ENCODE measurements at regions not wholly inside any gene's neighbourhood (a gene's known extent, or its start where the extent isn't known, plus 50 kb on each side); places are given as distances from the start of the nearest gene placed in this dataset.
"Not testable (repeated sequence)": the region's sequence is repeated elsewhere in the genome, so short reads cannot be mapped to it uniquely, and the experiment has no call there.

GRCh38 chr12:11446372-11446771 is 51.0 kb upstream of the PRB2 start:
- DNase-seq (ENCODE audit: low spot score) = no peak

GRCh38 chr12:11457996-11458645 is 62.8 kb upstream of the PRB2 start:
- DNase-seq (ENCODE audit: low spot score) = no peak

DNA sequence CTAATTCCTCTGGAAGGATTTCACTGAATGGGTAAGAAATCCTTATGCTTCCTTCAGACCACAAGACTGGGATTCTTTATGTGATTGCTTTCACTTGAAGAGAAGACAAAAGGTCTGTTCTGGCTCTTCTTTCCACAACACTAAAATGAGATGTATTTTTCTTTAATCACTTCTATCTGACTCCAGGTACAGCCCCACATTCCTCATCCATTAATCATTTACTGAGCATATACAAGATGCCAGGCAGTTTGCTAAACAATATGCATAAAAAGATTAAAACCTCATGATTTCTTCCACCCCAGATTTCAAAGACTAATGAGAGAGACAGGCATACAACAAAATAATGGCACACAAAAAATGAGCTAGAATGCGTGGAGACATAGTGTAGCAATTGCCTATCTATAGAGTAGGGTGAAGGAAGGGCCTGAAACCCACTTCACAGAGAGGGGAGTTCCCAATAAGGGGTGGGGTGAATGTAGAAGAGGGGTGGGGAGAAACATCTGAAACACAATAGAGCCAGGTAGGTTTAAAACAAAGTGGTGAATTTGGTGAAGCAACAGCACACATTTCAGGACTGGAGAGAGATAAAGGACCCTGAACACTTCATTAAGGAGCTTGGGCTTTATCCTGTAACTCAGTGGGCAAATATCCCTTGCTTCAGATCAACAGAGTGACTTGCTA is 65.1 kb upstream of the PRB2 start:
- DNase-seq (ENCODE audit: low spot score) = no peak

- no peak for DNase-seq (ENCODE audit: low spot score)
These were observed 66.1 kb upstream of the PRB2 start for GRCh38 chr12:11461433-11461832.

- no peak for DNase-seq (ENCODE audit: low spot score)
These were observed 81.7 kb upstream of the PRB2 start for GRCh38 chr12:11477110-11477509.

DNA sequence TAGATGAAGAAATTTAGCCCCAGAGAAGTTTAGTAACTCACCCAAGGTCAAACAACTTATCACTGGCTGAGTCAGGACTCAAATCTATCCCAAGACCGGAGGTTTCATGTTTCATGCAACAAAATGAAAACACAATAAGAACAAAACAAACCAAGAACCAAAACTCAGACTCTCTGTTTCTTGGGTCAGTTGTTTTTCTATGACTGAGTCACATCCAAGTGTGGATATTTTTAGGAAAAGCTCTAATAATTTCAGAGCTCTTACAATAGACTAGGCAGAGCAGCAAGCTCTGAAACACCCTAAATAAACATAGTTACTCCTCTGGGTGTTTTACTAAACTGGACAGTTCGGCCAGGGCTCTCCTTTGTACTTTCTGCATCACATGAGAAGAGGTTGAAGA is 87.6 kb upstream of the PRB2 start:
- DNase-seq (ENCODE audit: low spot score) = no peak

DNA sequence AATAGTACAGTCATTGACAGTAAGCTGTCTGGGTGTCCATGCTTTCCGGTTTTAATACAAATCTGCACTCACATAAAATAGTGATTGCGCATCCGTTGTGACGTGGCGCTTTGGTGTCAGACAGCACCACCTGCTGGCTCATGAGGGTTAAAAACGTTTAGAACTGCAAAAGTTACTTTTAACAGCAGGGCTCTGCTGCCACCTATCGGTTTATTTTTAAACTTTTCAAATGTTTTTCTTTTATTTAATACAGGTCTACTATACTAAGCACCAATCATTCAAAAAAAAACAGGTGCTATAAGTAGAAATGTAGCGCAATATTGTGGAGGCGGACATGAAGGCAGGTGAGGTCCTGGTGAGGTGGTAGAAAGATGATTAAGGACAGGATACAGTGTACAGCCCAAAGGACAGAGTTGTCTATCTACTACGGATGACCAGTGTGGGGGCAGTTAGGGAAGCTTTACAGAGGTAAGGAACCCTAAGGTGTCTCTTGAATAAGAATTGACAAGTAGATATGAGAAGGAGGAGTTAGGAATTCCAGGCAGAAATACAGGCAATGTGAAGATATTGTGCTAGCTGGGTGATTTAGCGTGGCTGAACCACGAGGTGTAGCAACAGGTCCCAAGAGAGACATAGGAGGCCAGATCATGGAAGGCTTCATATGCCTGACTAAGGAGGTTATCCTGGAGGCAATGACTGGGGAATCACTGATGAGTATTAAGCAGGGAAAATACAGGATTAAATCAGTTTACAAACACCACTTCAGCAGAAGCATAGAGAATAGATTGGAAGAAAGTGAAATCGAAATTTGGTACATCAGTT is 91.5 kb upstream of the PRB2 start:
- peak; percentile 88 for DNase-seq (ENCODE audit: low spot score)

DNA sequence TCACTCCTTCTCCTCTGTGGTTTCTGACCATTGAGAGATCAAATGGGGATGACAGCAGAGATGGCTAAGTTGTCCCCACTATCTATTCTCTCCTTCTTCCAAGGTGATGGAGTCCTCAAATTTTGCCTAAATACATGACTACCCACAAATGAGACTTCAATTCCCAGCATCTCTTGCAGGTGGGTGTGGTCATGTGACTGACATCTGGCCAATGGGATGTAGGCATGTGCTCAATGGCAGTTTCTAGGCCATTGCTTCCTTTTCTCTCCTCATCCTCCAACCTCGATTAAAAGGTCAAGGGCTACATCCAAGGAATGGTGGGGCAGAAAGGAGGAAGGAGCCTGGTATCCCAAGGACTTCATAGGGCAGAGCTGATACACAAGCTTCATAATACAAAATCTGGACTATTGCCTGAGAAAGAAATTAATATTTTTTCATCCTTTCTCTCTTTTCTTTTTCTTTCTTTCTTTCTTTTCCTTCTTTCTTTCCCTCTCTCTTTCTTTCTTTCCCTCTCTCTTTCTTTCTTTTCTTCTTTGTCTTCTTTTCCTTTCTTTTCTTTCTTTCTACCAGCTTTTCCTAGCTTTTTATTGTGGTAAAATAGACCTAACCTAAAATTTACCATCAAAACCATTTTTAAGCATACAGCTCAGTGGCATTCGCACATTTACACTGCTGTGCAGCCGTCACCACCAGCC is 100.9 kb upstream of the PRB2 start:
- DNase-seq (ENCODE audit: low spot score) = no peak

DNA sequence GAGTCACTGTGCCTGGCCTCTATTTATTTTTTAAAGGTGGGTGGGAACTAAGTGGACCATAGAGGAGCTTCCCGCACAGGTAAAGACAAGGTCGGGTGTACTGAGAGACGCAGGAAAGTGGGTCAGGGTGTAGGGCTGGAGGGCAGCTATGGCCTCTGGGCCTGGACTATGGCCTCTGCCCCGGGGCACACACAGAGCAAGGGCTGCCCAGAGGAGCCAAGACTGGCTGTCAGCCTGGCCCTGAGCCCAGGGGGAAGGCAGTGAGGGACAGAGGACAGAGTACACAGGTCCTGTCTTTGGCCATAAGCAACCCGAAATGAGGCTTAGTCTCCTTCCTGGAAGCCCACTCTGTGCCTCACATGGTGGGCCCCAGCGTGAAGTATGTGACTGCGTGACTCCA is 102.1 kb upstream of the PRB2 start:
- no peak for DNase-seq (ENCODE audit: low spot score)

- DNase-seq (ENCODE audit: low spot score) = no peak
These were observed 102.6 kb upstream of the PRB2 start for GRCh38 chr12:11497995-11498394.

DNA sequence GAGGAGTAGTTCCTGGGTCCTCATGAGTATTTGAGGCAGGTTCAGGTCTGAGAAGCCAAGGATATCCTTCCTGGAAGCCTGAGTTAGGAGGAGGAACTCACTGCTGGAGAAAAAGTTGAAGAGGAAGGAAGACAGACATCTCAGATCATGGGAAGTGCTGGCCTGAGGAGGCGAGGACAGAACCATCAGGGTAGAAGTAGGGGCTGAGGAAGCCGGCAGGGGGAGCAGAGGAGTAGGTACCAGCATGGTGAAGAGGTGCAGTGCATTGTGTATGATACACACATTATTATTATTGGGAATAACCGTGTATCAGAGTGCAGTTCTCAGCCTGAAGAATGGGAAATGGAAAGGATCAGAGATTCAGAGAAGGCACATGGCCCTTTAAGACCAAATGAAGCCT is 103.2 kb upstream of the PRB2 start:
- DNase-seq (ENCODE audit: low spot score) = not testable (repeated sequence)

DNA sequence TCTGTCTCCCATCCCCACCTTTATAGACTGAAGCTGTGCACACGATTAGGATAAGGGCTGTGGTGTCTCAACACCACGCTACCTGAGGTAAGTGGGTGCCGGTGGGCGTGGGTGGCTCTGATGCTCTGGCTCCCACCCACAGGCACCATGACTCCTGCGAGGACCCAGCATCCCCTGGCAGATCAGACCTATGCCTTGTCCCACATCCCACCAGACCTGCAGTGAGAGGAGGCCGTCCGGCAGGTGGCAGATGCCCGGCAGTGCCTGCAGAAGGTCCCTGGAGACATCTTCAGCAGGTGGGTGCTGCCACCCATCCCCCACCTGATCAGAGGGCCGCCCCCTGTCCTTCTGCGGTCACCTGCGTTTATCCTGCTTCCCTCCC is 104.4 kb upstream of the PRB2 start:
- DNase-seq (ENCODE audit: low spot score) = no peak

- peak; percentile 60 for DNase-seq (ENCODE audit: low spot score)
These were observed 105.0 kb upstream of the PRB2 start for GRCh38 chr12:11500188-11500860.

- no peak for DNase-seq (ENCODE audit: low spot score)
These were observed 105.5 kb upstream of the PRB2 start for GRCh38 chr12:11500861-11501230.

DNA sequence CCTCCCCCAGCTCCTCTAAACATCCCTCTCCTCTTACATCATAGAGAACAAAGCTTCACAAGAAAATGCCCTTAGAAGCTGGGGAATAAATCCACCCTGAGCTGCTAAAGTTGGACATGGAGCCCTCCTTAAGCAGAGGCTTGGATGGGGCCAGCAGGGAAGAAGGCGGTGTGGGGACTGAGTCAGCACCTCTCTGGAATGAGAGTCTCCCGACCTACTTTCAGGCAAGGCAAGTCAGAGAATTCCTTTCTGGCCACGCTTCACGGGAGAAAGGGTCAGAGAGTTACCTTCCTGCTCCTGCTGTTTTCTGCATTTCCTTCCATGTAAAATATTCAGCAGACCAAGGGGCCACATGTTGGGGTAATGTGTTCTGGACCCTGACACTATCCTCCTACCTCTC is 113.3 kb upstream of the PRB2 start:
- DNase-seq (ENCODE audit: low spot score) = no peak

DNA sequence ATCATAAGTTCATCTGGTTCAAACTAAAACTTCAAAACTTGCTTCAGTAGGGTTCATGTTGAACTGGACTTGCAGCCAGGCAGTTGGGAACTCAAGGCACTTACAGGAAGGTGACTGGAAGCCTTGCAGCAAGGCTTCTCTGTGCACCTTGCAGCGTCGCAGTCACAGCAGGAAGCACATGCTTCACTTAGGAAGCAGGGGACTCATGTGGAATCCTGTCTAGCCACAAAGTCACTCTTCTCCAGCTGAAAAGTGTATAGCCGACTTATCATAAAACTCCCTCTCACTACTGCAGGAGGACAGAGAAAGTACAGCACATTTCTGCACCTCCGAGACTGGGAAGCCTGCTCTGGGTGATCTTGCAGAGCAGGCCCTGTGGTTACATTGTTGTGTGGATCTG is 114.0 kb upstream of the PRB2 start:
- DNase-seq (ENCODE audit: low spot score) = no peak

DNA sequence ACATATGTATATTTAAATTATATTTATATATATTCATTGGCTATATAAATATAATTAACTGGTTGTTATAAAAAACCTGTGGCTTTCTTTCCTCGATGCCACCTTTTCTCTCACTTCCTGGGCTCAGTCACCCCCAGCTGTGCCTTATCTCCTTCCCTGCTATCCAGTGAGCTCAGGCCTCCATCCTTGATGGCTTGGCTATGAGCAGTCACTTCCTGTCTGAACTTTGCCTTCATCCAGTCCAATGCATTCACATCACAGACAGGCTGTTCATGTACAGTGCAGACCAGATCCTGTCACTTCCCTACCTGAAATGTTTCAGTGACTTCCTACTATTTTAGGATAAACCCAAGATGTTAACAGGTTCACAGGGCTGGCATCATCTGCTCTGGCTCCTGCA is 115.3 kb upstream of the PRB2 start:
- DNase-seq (ENCODE audit: low spot score) = no peak

DNA sequence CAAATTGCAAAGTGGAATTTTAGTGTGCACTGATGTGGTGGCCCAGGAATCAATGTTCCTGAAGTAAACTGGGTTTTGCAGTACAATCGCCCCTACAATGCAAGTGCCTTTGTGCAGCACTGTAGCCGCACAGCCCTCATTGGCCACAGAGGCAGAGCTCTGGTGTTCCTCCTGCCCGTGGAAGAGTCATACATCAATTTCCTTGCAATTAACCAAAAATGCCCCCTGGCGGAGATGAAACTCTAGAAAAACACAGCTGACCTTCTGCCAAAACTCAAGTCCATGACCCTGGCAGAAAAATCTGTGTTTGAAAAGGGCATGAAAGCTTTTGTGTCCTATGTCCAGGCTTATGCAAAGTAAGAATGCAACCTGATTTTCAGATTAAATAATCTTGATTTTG is 117.9 kb upstream of the PRB2 start:
- no peak for DNase-seq (ENCODE audit: low spot score)

GRCh38 chr12:11517080-11517479 is 121.7 kb upstream of the PRB2 start:
- no peak for DNase-seq (ENCODE audit: low spot score)

- DNase-seq (ENCODE audit: low spot score) = no peak
These were observed 125.0 kb upstream of the ETV6 start for GRCh38 chr12:11524446-11524845.

GRCh38 chr12:11534064-11534463 is 115.4 kb upstream of the ETV6 start:
- DNase-seq (ENCODE audit: low spot score) = no peak

DNA sequence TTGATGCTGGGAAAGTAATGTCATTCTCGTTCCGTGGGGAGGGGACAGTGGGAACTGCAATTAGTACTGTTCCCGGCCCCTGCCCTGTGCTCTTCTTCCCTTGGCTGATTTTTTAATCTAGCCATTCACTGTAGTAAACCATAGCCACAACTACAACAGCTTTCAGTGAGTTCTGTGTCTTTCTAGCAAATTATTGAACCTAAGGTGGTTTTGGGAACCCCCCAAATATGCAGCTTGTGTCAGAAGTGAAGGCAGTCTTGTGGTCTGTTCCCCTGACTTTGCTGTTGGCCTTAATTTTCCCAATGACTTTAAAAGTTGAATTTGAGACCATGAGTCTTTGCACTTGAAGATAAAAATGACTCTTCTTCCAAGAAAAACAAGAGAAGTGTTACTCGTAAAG is 114.3 kb upstream of the ETV6 start:
- DNase-seq (ENCODE audit: low spot score) = no peak

Data from activated CD4-positive, alpha-beta T cell treated with anti-CD3 and anti-CD28 coated beads, Interleukin-2, Interleukin-4, amounts not matched to agents 100 ng/mL and 50 ng/mL, durations not matched to agents 16 hours and 8 hours (primary cell).